ENCODE measurements at regions not wholly inside any gene's neighbourhood (a gene's known extent, or its start where the extent isn't known, plus 50 kb on each side); places are given as distances from the start of the nearest gene placed in this dataset.

DNA sequence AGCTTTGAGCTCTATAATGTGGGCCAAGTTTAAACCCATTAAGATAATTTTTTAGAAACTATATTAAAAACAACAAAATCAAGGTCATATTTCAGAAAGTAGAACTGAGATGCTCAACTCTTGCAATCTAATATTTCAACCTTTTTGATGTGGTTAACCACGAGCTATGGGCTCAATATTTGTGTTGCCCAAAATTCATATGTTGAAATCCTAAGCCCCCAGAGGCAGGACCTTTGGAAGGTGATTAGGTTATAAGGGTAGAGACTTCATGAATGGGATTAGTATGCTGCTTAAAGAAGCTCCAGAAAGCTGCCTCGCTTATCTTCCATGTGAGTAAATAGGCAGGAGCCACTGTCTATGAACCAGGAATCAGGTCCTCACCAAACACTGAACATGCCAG lies 284.4 kb downstream of the CRPPA start:
- Histone ChIP-seq H3K23ac (ENCODE audit: low read depth, low read length) (no peak overlapping the region), H4K91ac (ENCODE audit: insufficient read depth, low read depth, low read length) (no peak overlapping the region), H3K4ac (ENCODE audit: low read depth, low read length) (no peak overlapping the region), H3K27ac (ENCODE audit: insufficient read depth, low read length) (no peak overlapping the region), H2BK15ac (ENCODE audit: low read depth, low read length) (no peak overlapping the region), H3K9me1 (ENCODE audit: insufficient read depth, low read length) (no peaks in the 10 kb centered on the region), H3K4me3 (ENCODE audit: insufficient read depth, low read depth, low read length) (no peak overlapping the region), H2BK20ac (ENCODE audit: low read depth, low read length) (no peak overlapping the region), H3K4me1 (ENCODE audit: control insufficient read depth, insufficient read depth, low read length) (no peaks in the 10 kb centered on the region), H3K9me3 (ENCODE audit: control insufficient read depth, insufficient read depth, low read length) (no peaks in the 10 kb centered on the region), H3K79me1 (ENCODE audit: low read depth in 1 of 2, low read length in 2 of 2) (no peaks in the 10 kb centered on the region), H2BK120ac (ENCODE audit: low read depth, low read length) (no peak overlapping the region), H3K14ac (replicated peaks; ENCODE audit: low read depth, low read length) (no peak overlapping the region), H2AFZ (replicated peaks; ENCODE audit: low read length, poor library complexity) (no peak overlapping the region), H2AK5ac (ENCODE audit: low read depth, low read length) (no peak overlapping the region), H4K8ac (ENCODE audit: low read depth in 2 of 2, low read length in 2 of 2) (no peak overlapping the region), H3K9ac (ENCODE audit: low read depth, low read length) (no peak overlapping the region), H4K5ac (ENCODE audit: low read depth, low read length) (no peak overlapping the region), H2BK5ac (ENCODE audit: low read depth, low read length, poor library complexity, severe bottlenecking) (no peak overlapping the region), H3K56ac (ENCODE audit: extremely low read depth, insufficient read depth, low read length) (no peak overlapping the region), H3K36me3 (ENCODE audit: control insufficient read depth, insufficient read depth, low read length) (no peaks in the 10 kb centered on the region), H4K20me1 (ENCODE audit: insufficient read depth, low read length) (no peaks in the 10 kb centered on the region), H3K18ac (ENCODE audit: low read depth, low read length) (no peak overlapping the region), H2AK9ac (replicated peaks; ENCODE audit: low read depth, low read length, poor library complexity) (no peak overlapping the region), H3K4me2 (ENCODE audit: low read depth, low read length) (no peak overlapping the region), H3K27me3 (ENCODE audit: control insufficient read depth, insufficient read depth, low read length) (no peaks in the 10 kb centered on the region)
- TF ChIP-seq CHD1 (IDR thresholded peaks at IDR 0.05; ENCODE audit: low read depth, low read length): no peak
- TF ChIP-seq, protein P1, sequence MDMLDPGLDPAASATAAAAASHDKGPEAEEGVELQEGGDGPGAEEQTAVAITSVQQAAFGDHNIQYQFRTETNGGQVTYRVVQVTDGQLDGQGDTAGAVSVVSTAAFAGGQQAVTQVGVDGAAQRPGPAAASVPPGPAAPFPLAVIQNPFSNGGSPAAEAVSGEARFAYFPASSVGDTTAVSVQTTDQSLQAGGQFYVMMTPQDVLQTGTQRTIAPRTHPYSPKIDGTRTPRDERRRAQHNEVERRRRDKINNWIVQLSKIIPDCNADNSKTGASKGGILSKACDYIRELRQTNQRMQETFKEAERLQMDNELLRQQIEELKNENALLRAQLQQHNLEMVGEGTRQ (IDR thresholded peaks at IDR 0.05; ENCODE audit: low read depth, low read length): no peak
- no peak for TF ChIP-seq RFX5 (IDR thresholded peaks at IDR 0.05; ENCODE audit: low read depth, low read length)
- TF ChIP-seq NFE2L2 (IDR thresholded peaks at IDR 0.05; ENCODE audit: low read depth, low read length): no peak
- TF ChIP-seq, protein P2, sequence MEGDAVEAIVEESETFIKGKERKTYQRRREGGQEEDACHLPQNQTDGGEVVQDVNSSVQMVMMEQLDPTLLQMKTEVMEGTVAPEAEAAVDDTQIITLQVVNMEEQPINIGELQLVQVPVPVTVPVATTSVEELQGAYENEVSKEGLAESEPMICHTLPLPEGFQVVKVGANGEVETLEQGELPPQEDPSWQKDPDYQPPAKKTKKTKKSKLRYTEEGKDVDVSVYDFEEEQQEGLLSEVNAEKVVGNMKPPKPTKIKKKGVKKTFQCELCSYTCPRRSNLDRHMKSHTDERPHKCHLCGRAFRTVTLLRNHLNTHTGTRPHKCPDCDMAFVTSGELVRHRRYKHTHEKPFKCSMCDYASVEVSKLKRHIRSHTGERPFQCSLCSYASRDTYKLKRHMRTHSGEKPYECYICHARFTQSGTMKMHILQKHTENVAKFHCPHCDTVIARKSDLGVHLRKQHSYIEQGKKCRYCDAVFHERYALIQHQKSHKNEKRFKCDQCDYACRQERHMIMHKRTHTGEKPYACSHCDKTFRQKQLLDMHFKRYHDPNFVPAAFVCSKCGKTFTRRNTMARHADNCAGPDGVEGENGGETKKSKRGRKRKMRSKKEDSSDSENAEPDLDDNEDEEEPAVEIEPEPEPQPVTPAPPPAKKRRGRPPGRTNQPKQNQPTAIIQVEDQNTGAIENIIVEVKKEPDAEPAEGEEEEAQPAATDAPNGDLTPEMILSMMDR (conservative IDR thresholded peaks at IDR 0.05; ENCODE audit: low read depth, low read length): no peak
- no TSS peak for BruUV-seq (replicated peaks)
- dilution Hi-C loops (cut with HindIII; ENCODE audit: low sequenced_read_pairs, unreplicated experiment) (no loop called here), in situ Hi-C loops (cut with MboI; ENCODE audit: low sequenced_read_pairs) (no loop called here), intact Hi-C loops (cut with micrococcal nuclease) (no loop called here)
- WGBS, 2 experiments (ENCODE audit: extremely low coverage in 2 of 2, insufficient read length in 1 of 2): no CpG with 5 or more reads among the region's 2 CpGs
- ATAC-seq (ENCODE audit: low read depth) (no peak), DNase-seq (no peak)
- ChIA-PET CTCF (no interaction called here), POLR2A (ENCODE audit: unreplicated experiment) (no interaction called here)
